HG03460 (cell line): ENCODE measurements at regions not wholly inside any gene's neighbourhood (a gene's known extent, or its start where the extent isn't known, plus 50 kb on each side); places are given as distances from the start of the nearest gene placed in this dataset.
"Not testable (repeated sequence)": the region's sequence is repeated elsewhere in the genome, so short reads cannot be mapped to it uniquely, and the experiment has no call there.

Source experiments
- ATAC-seq: cut with Tn5 transposase; IDR thresholded peaks from one replicate; pipeline ENCODE4 v1.9.1; 2021; ENCODE audit not compliant: unreplicated experiment

DNA sequence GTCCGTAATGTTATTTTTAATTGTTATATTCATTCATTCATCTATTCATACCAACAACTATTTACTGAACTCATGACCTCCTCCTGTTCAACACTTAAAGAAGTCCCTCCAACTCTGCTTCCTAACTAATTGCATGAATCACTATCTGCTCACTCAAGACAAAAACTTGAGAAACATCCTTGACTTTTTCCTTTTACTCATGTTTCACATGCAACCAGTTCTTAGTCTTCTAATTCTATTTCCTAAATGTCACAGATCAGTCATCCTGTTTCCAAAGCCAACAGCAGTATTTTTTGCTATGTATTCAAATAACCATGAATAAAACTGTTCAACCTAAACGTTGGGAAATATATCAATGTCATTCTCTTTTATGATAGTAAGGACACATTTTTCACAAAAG, 124.6 kb upstream of the GBE1 start:
- no peak for ATAC-seq

DNA sequence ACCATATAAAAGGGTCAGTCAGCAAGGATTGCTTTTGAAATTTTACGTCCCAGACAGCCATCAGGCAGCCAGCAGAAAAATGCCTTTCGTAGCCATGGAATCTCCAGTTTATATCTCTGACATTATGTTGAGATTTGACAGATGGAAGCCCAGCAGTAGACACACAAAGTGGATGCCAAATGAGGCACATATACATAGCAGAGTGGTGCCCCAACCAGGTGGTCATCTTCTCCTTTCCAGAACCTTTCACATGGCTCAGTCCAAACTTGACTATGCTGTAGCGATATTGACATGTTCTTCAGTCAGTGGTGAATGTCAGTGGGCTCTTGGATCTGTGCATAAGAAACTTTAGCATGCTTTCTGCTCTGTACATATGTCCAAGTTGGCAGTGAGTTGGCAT, 123.3 kb upstream of the GBE1 start:
- no peak for ATAC-seq

DNA sequence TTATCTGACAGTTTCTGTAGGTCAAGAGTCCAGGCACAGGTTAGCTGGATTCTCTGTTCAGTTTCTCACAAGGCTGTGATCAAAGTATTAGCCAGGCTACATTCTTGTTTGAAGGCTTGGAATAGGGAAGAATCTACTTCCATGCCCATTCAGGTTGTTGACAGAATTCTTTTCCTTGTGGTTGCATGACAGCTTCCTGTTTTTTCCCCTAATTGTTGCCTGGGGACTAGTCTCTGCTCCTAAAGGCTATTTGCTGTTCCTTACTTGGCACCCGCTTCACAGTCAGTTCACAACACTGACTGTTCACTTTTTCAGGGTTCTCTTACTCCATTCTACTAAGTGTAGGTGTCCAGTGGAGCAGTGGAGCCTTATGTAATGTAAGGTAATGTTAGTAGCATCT, 115.4 kb upstream of the GBE1 start:
- no peak for ATAC-seq

DNA sequence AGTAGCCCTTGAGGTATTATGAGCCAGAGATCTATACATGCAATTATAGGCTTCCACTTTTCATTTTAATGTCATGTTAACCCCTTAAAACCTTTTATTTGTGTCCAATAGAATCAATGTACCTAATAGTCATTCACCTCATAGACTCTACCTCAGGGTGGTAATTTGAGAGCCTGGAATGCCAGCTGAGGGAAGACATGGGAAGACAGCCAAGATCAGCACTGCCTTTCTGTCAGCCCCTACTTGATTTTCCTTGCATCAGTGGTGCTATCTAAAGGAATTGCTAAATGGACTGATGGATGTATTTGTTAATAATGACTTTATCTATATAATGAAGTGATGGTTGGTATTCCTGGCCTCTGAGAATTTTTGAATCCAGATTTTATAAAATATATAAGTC, 113.3 kb upstream of the GBE1 start:
- no peak for ATAC-seq

DNA sequence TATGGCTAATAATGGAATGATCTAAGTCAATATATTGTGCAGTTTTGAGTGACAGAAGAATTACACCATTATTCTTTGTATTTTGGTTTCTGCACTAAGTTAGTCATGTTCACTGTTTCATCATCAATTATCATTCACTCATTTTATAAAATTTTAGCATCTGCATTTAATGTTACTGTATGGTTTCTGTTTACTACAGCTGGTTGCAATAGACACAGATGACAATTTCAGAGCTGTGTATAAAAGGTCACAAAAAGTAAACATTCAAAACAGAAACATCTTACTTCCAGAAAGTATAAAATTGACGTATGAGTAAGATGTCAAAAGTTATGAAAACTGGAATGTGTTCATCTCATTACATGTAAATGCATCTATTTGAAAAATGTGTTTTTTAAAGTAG, 111.1 kb upstream of the GBE1 start:
- no peak for ATAC-seq

DNA sequence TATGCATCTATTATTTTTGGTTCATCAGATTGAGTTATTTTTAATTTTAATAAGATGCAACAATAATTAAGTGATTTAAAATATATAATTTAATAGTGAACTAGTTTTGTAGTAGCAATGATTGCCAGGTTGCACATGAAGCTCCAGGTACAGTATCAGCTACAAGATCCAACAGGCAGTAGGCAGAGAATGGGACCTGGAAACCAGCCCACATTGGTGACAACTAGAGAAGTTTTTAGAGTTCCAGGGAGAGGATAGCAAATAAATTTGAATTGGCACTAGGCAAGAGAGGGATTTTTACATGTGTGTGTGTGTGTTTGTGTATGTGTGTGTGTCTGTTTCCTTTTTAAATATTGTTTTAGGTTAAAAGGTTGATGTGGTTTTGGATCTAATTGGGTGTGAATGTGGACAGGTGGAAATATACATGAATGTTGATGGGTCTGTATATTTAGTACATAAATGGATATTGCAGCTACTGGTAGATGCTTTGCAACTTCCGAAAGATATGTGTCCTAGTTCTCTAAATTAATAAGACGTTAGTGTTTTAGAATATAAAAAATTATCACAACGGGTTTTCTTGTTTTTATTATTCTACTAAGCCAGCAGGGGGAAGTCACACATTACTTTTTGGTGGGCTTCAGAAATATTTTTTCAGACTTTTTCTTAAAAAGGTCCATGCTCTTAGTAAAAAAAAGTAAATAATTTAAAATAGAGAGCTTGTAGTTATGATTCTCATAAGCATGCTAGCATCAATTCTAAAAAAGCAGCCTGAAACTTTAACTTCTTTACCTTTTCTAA, 110.1 kb upstream of the GBE1 start:
- ATAC-seq, result no peak

DNA sequence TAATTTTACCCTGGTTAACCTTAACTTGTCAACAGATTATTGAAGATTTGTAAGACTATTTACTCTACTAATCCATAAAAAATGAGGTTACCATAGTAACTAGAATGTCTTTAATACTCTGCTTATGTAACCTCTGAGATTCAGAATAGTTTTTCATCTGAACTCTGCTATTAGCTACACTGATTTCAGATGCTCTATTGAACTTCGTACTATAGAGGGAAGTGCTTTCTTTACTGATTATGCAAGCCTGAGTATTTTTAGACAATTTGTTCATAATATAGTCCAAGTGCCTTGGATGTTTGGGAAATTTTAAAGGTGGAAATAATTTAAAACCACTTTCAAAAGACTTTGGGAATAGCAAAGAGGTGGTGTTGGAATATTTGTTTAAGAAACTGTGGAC, 107.9 kb upstream of the GBE1 start:
- no peak for ATAC-seq

DNA sequence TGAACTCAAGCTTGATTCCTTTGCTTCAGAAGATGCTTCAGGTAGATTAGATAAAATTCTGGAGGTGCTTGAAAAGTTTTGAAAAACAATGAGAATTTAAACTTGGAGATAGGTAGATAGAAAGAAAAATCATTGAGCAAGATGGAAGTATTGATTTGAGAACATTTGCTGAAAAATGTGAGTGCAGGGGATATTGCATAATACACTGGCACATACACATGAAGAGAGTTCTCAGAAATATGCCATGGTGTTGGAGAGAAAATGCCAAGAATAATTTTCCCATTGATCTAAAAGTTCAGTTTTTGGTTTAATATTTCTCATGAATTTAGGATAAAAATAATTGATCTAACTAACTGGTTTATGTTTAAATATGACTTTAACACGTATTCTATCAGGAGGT, 107.2 kb upstream of the GBE1 start:
- ATAC-seq, result no peak

DNA sequence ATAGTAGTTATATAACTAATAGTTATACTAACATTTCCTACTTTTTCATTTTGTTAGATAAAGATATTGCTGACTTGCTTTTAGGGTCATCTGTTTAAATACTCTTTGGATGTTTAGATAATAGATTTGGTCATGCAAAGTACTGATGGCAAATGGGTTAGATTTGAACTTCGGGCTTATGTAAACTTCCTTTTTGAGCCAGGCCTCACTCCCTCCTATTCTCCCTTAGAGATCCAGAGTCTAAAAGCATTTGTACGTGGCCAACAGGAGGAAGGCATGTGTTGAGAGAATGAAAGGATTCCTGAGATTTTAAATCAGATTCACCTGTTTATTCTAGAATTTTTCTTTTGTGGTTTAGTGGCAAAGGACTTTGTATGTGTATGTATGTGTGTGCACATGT, 106.4 kb upstream of the GBE1 start:
- no peak for ATAC-seq

DNA sequence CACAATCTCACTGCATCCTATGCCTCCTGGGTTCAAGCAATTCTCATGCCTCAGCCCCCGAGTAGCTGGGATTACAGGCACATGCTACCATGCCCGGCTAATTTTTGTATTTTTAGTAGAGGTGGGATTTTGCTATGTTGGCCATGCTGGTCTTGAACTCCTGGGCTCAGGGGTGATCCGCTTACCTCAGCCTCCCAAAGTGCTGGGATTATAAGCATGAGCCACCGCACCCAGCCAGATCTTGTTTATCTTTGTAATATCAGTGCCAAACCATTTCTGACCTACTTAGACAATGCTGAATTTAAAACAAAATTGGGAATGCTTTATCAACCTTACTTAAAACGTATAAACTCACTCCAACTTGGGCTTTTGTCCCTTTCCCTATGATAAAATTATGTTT, 103.7 kb upstream of the GBE1 start:
- ATAC-seq, result not testable (repeated sequence)

DNA sequence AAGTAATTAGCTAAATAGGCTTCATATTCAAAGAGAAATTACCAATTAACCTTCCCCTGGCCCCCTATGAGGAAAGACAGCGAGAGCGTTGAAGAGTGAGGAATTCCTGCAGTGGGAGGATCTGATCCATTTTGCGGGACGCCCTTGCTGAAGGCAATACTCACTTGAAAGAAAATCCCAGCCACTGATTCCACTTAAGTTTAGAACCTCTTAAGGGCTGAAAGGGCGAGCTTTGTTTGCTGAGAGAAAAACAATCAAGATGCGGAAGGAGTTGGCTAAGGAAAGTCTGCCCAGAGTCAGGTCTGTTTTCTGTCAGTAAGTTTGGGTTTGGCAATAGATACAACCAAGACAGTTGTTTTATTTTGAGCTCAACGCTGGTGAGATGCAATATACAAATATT, 102.8 kb upstream of the GBE1 start:
- no peak for ATAC-seq

DNA sequence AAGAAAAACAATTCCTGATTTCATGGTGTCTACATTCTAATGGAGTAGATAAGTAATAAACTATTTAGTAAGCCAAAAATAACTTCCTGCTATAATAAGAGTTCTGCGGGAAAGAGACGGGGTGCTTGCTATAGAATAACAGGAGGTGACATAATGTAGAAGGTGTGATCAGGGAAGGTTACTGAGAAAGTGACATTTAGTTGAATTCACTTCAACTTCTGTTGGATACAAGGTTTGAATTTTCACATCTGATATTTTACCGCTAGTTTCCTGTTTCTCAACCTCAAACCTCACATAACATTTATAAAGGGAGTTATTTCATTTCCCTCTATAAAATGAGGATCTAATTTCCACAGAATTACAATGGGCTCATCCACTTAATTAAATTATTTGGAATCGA, 102.3 kb upstream of the GBE1 start:
- no peak for ATAC-seq

DNA sequence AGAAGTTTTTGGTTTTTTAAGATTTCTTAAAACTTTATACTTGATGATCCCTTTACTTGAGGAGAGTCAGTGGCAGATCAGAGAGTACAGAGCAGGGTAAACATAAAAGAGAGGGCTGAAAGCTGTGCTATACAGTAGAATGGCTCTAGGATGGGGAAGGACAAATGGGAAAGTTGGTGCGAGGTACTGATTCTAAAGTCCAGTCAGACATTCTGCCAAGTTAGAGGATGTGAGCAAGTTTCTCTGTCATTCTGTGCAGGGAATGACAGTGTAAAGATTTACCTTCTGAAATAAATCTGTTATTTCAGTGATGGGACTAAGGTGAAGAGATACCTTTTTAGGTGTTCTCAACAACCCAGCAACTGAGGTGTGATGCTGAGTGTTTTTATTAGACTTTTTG, 100.1 kb upstream of the GBE1 start:
- ATAC-seq, result no peak

DNA sequence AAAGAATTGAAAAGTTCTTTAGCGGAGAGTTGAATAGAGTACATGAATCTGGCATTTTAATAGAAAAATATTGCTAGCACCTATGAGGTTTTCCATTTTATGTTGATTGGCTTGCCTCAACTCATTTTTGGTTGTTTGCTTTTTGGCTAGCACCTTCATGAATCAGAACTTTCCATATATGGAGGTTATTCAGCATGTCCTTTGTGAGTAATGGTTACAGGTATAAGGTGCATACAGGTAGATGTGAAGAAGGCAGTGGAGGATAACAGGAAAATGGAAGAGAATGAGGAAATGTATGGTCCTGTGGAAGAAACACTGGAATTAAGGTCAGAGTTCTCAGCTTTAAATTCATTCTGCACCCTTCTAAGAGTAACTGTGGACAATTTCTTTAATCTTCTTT, 98.1 kb upstream of the GBE1 start:
- ATAC-seq, result no peak

DNA sequence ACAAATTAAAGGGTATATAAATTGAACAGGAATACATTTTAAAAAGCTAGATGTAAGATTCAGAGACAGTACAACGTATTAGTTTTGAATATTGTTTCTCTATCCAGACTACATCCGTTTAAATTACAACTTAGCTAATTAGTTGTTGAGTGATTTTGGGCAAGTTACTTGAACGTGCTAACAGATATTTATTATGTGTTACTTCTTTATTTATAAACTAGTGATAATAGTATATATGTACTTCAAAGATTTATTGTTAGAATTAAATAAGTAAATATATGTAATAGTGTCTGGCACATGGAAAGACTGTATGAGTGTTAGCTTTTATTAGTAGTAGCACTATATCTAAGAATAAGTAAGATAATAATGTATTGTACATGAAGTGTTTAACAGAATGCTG, 92.0 kb upstream of the GBE1 start:
- ATAC-seq, result no peak

DNA sequence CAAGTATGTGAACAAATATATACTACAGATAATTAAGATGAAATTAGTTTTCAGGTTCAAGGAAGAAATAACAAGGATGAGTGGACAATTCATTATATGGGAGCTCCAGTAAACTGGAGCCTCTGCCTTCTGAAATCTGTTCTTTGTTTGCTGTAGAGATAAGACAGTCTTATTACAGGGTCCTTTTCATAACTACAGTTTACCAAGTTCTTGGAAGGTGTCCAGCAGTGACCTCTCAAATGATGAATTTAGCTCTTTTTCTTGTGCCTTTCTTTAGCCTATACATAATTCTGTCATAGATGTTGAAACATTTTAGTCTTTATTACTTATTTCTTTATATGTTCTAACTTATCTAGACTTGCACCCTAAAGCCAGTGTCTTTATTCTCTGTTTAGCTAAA, 89.7 kb upstream of the GBE1 start:
- no peak for ATAC-seq

DNA sequence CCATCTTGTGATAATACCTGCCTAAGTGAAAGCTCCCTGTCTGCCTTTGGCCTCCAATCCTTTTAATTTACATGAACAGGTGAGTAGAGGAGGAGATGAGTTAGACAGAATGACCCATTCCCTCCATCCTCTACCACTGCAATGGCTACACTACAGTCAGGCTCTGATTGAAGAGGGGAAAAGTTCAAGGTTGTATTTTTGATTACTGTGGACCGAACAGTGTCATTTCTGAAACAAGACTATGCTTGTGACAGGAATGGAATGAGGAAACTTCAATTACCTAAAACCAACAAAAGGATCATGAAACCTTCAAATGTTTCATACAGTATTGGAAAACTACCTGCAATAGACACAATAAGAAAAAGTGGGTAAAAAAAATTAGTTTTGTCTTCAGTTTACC, 85.5 kb upstream of the GBE1 start:
- no peak for ATAC-seq

DNA sequence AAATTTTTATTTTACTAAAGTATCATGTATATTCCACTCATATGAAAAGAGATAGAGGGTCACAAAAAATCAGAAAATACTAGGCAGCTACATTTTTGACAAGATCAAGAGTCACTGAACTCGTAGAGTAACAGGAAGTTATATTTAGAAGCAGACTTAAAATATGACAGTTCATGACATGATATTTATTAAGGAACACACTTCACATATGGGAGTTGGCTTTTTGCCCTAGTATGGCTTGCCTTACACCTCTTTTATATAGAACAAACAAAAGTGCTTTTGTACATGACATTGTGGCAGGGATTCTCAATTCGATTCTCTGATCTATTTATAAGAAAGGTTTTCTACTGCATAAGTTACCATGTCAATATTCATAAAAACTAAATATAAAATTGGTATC, 80.1 kb upstream of the GBE1 start:
- ATAC-seq, result no peak

DNA sequence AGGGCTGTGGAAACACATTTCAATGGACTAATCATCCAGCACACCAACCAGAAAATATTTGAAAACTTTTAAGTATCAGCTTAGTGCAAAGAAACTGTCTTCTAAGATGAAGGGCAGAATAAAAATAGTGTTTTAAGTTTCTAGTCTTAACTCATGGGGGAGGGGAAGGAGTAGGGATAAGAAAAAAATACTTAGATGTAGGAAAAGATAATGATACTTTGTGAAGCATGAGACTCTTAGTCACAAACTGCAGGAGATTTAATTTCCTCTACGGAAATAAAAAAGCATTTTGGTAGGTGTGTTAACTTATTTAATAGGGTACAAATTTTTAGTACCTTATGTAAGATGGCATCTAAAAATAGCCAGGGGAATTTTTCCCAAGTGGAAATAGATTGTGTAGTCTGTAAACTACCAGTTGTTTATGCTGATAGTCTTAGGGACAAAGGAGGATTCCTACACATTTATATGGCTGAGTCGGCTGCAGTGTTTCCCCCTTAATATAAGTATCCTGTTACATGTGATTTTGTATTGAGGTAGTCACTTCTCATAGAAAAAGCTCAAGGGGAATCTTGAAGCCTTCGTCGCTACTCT, 78.2 kb upstream of the GBE1 start:
- no peak for ATAC-seq

DNA sequence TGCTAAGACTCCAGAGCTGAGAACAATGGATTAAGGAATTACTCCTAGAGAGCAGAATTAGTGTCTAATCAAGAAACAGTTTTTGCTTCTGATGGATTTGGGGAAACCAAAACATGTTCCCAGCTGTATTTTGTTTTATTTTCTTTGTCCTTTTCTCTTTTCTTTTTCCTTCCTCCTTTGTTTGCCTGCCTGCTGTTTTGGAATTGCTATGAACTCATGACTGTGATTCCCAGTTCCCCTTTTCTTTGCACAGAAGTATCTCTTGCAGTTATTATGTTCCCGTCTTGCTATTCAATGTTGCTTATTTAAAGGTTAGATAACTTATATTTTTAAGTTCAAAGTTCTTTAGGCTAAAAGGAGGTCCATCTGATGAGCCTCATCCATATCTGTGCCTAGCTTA, 77.0 kb upstream of the GBE1 start:
- ATAC-seq, result no peak

DNA sequence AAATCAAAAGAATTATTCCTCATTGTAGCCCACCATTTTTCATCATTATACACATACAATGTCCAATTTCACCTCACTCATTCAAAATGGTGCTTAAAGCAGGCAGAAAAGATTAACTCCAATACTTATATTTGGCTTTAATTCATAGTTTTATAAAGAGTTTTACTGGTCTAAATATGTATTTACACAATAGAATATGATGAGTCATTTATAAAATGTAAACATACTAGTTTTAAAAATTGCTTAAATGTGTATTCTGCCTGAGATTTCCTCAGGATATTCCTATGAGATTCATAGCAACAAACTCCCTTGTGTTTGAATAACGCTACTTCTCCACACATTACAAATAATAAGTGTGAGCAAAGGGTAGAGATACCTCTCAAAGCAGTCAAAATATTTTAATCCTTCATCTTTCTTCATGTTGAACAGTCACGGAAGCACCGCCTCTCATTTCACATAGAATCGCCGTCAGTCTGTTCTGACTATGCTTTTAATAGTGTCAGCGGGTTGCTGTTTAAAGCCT, 75.7 kb upstream of the GBE1 start:
- no peak for ATAC-seq

DNA sequence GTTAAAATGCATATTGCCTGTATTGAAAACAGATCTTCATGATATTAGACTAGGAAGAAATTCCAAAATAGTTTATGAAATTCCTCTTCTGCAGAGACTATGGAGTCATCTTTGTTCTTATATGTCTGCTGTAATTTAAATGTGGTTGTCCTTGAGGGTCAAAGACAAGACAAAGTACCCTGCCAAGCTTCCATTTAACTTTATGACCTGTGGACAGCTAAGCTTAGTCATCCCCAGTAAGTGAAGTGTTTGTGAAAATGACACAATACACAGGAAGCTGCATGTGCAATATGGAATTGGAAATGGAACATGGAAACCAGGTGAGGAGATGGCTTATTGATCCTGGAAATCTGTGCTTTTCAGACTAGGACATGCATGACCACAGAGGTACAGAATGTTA, 68.5 kb upstream of the GBE1 start:
- no peak for ATAC-seq

DNA sequence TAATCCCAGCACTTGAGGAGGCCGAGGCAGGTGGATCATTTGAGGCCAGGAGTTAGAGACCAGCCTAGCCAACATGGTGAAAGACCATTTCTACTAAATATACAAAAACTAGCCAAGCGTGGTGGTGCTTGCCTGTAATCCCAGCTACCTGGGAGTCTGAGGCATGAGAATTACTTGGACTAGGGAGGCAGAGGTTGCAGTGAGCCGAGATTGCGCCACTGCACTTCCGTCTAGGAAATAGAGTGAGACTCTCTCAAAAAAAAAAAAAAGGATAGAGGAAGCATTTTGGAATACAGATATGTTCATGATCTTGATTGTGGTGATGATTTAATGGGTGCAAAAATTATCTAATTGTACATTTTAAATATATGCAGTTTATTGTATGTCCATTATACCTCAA, 67.8 kb upstream of the GBE1 start:
- not testable (repeated sequence) for ATAC-seq
